H1 (cell line): ENCODE measurements at regions not wholly inside any gene's neighbourhood (a gene's known extent, or its start where the extent isn't known, plus 50 kb on each side); places are given as distances from the start of the nearest gene placed in this dataset.
"Not testable (repeated sequence)": the region's sequence is repeated elsewhere in the genome, so short reads cannot be mapped to it uniquely, and the experiment has no call there.

ENCODE experiments used
- CTCF ChIA-PET: fragments of 300-600 bp; sonication (Branson Sonifier 250); formaldehyde crosslinking; loops from one replicate; lab custom pipeline; 2021; ENCODE audit not compliant: partially characterized antibody; lab: Charles Lee
- POLR2A ChIA-PET: fragments of 300-600 bp; sonication (Branson Sonifier 250); formaldehyde crosslinking; loops from one replicate; lab custom pipeline; 2021; ENCODE audit warnings: inconsistent platforms; ENCODE audit not compliant: partially characterized antibody; lab: Charles Lee
- DNase-seq, 2 experiments: peaks; one replicate each; pipeline versions ENCODE4 v3.0.0 to v3.0.0-alpha.2; 2010 to 2022; ENCODE audit warnings: low spot score in 2 of 2, low read depth in 1 of 2, mixed read lengths in 1 of 2
- FAIRE-seq: peaks from 2 replicates; lab custom pipeline; 2011; peaks lifted over from hg19 to GRCh38; lab: Jason Lieb, UNC
- H2AFZ ChIP-seq: 2 replicates; pipeline ENCODE4 v1.8.1; 2012; ENCODE audit warnings: low read length, inconsistent platforms
- H2AK5ac ChIP-seq: 2 replicates; pipeline ENCODE4 v1.6.1; 2013; ENCODE audit warnings: low read depth, low read length
- H2BK120ac ChIP-seq: replicated peaks from 2 replicates; pipeline ENCODE3; 2013; ENCODE audit warnings: low read depth, low read length, inconsistent platforms
- H2BK12ac ChIP-seq: 2 replicates; pipeline ENCODE4 v1.6.1; 2013; ENCODE audit warnings: low read depth, low read length
- H2BK15ac ChIP-seq: 2 replicates; pipeline ENCODE4 v1.6.1; 2013; ENCODE audit warnings: low read length
- H2BK20ac ChIP-seq: 2 replicates; pipeline ENCODE4 v1.6.1; 2013; ENCODE audit warnings: low read length
- H2BK5ac ChIP-seq: 2 replicates; pipeline ENCODE4 v1.6.1; 2013; ENCODE audit warnings: low read depth, low read length
- H3K14ac ChIP-seq: 2 replicates; pipeline ENCODE4 v1.6.1; 2013; ENCODE audit warnings: inconsistent platforms; ENCODE audit not compliant: insufficient read length
- H3K18ac ChIP-seq: 2 replicates; pipeline ENCODE4 v1.6.1; 2013; ENCODE audit warnings: low read length; ENCODE audit errors: extremely low read depth
- H3K23ac ChIP-seq: 2 replicates; pipeline ENCODE4 v1.6.1; 2013; ENCODE audit warnings: inconsistent platforms; ENCODE audit not compliant: insufficient read length
- H3K23me2 ChIP-seq: 2 replicates; pipeline ENCODE4 v1.6.1; 2013; ENCODE audit warnings: low read depth, low read length
- H3K27ac ChIP-seq: 2 replicates; pipeline ENCODE4 v1.6.1; 2011; ENCODE audit warnings: low read depth, low read length, inconsistent platforms
- H3K27me3 ChIP-seq, 4 experiments: replicated peaks in 1 of 4; 1 replicate in 1 of 4; 2 replicates in 3 of 4; pipeline versions ENCODE4 v1.6.1 to v1.8.1; 2011 to 2013; ENCODE audit warnings: low read length in 3 of 4, mild to moderate bottlenecking in 3 of 4, inconsistent platforms in 2 of 4, mixed read lengths in 2 of 4, moderate library complexity in 1 of 4; ENCODE audit not compliant: control insufficient read depth in 3 of 4, insufficient read depth in 3 of 4; ENCODE audit errors: extremely low read depth in 1 of 4
- H3K36me3 ChIP-seq, 4 experiments: 2 replicates each; pipeline versions ENCODE4 v1.6.1 to v1.8.1; 2011 to 2013; ENCODE audit warnings: mild to moderate bottlenecking in 4 of 4, low read length in 3 of 4, moderate library complexity in 2 of 4, control low read depth in 1 of 4, inconsistent platforms in 1 of 4; ENCODE audit not compliant: insufficient read depth in 4 of 4, control insufficient read depth in 2 of 4
- H3K4ac ChIP-seq: replicated peaks from 2 replicates; pipeline ENCODE3; 2013; ENCODE audit warnings: low read length, low read depth, mixed read lengths, inconsistent platforms; ENCODE audit not compliant: insufficient read length
- H3K4me1 ChIP-seq, 4 experiments: replicated peaks in 1 of 4; 1 replicate in 1 of 4; 2 replicates in 3 of 4; pipeline versions ENCODE4 v1.6.1 to v1.8.1; 2011 to 2013; ENCODE audit warnings: low read length in 3 of 4, inconsistent platforms in 2 of 4, mixed read lengths in 1 of 4; ENCODE audit not compliant: insufficient read depth in 4 of 4, control insufficient read depth in 3 of 4
- H3K4me2 ChIP-seq, 2 experiments: 2 replicates each; pipeline versions ENCODE4 v1.6.1 to v1.8.1; 2011 to 2013; ENCODE audit warnings: low read depth in 2 of 2, low read length in 2 of 2, control low read depth in 1 of 2, inconsistent platforms in 1 of 2, mild to moderate bottlenecking in 1 of 2; ENCODE audit not compliant: insufficient read depth in 1 of 2
- H3K4me3 ChIP-seq, 4 experiments: fragments of 200-600, 300-600 bp in 1 of 4; sonication (generic), shearing (Covaris generic), sonication (Bioruptor Twin) in 1 of 4; 2 replicates each; pipeline versions ENCODE4 v1.5.1 to v1.8.1; 2011 to 2016; ENCODE audit warnings: low read length in 4 of 4, low read depth in 3 of 4, control low read depth in 2 of 4, inconsistent platforms in 2 of 4, mild to moderate bottlenecking in 2 of 4, mixed read lengths in 1 of 4, moderate library complexity in 1 of 4; ENCODE audit not compliant: insufficient read depth in 2 of 4; ENCODE audit errors: extremely low read depth in 1 of 4
- H3K56ac ChIP-seq: replicated peaks from 2 replicates; pipeline ENCODE3; 2013; ENCODE audit warnings: low read depth, mild to moderate bottlenecking, mixed read lengths, low read length, inconsistent platforms; ENCODE audit not compliant: insufficient read length
- H3K79me1 ChIP-seq: 2 replicates; pipeline ENCODE4 v1.6.1; 2013; ENCODE audit warnings: low read depth, low read length, control low read depth
- H3K79me2 ChIP-seq, 2 experiments: 2 replicates each; pipeline versions ENCODE4 v1.6.1 to v1.8.1; 2012 to 2013; ENCODE audit warnings: low read length in 2 of 2, mild to moderate bottlenecking in 2 of 2, inconsistent platforms in 1 of 2; ENCODE audit not compliant: insufficient read depth in 2 of 2, control insufficient read depth in 1 of 2
- H3K9ac ChIP-seq, 4 experiments: replicated peaks in 1 of 4; 1 replicate in 1 of 4; 2 replicates in 3 of 4; pipeline versions ENCODE4 v1.6.1 to v1.8.1; 2011 to 2013; ENCODE audit warnings: low read depth in 3 of 4, low read length in 3 of 4, control low read depth in 2 of 4, mild to moderate bottlenecking in 2 of 4, moderate library complexity in 2 of 4, inconsistent platforms in 1 of 4; ENCODE audit errors: extremely low read depth in 1 of 4
- H3K9me3 ChIP-seq, 2 experiments: 2 replicates each; pipeline versions ENCODE4 v1.6.1 to v1.8.1; 2012 to 2013; ENCODE audit warnings: mild to moderate bottlenecking in 2 of 2, moderate library complexity in 2 of 2, control low read depth in 1 of 2, inconsistent platforms in 1 of 2, low read depth in 1 of 2, low read length in 1 of 2, mixed read lengths in 1 of 2; ENCODE audit not compliant: insufficient read depth in 2 of 2
- H4K20me1 ChIP-seq, 2 experiments: replicated peaks in 1 of 2; 2 replicates each; pipeline versions ENCODE3 to v1.8.1; 2011 to 2013; ENCODE audit warnings: inconsistent platforms in 2 of 2, low read length in 2 of 2, mild to moderate bottlenecking in 1 of 2; ENCODE audit not compliant: insufficient read depth in 2 of 2, control insufficient read depth in 1 of 2
- H4K5ac ChIP-seq: 2 replicates; pipeline ENCODE4 v1.6.1; 2013; ENCODE audit warnings: low read length, low read depth, mixed read lengths, inconsistent platforms; ENCODE audit not compliant: insufficient read length
- H4K8ac ChIP-seq: 2 replicates; pipeline ENCODE4 v1.8.0; 2013; ENCODE audit warnings: mild to moderate bottlenecking, moderate library complexity, low read length, inconsistent platforms; ENCODE audit not compliant: insufficient read depth; ENCODE audit errors: extremely low read depth
- H4K91ac ChIP-seq: replicated peaks from 2 replicates; pipeline ENCODE3; 2013; ENCODE audit warnings: low read length, mixed read lengths, inconsistent platforms; ENCODE audit not compliant: insufficient read length
- WGBS, 2 experiments: shearing (Covaris generic) in 1 of 2; methylation state at CpG; one replicate each; pipeline versions ENCODE4 v1.1.6 to v1.1.7; 2013 to 2015; ENCODE audit warnings: low lambda C conversion rate in 2 of 2, mixed read lengths in 2 of 2, inconsistent platforms in 1 of 2, low coverage in 1 of 2, missing lambda C conversion rate in 1 of 2; ENCODE audit not compliant: insufficient replicate concordance in 2 of 2, insufficient coverage in 1 of 2, insufficient read length in 1 of 2; ENCODE audit errors: extremely low coverage in 1 of 2, missing lambda C conversion rate in 1 of 2; 5-methylcytosine and 5-hydroxymethylcytosine counted together

GRCh38 chr11:115633977-115634376, 129.8 kb upstream of the CADM1 start:
- not testable (repeated sequence) for H3K4me1 ChIP-seq, H4K8ac ChIP-seq, H3K14ac ChIP-seq, H3K36me3 ChIP-seq, H3K27me3 ChIP-seq, H2BK120ac ChIP-seq, H4K20me1 ChIP-seq, FAIRE-seq, H2BK15ac ChIP-seq, H3K56ac ChIP-seq, H3K18ac ChIP-seq, H3K23ac ChIP-seq, H2BK20ac ChIP-seq, DNase-seq, H2AFZ ChIP-seq, H3K4me3 ChIP-seq, H4K5ac ChIP-seq, H3K79me2 ChIP-seq, H2BK5ac ChIP-seq, H3K27ac ChIP-seq, H3K4me2 ChIP-seq, H3K4ac ChIP-seq, H2AK5ac ChIP-seq, H3K23me2 ChIP-seq, H3K9ac ChIP-seq, H4K91ac ChIP-seq, H2BK12ac ChIP-seq, H3K9me3 ChIP-seq, H3K79me1 ChIP-seq
- POLR2A ChIA-PET, result interaction anchor here (0.8 kb wide), 1 partner anchor 31 kb away, joined by 3 read pairs; no protein-coding TSS in a partner anchor
- CTCF ChIA-PET, result interaction anchor here (0.6 to 1.4 kb wide), 2 partner anchors 24 to 1123 kb away, joined by 3 read pairs; no protein-coding TSS in a partner anchor
- WGBS, 2 experiments, result 99% methylated on average over 14 of the region's 27 CpGs; no CpG with 5 or more reads in 1 of the 2 experiments
